HL-60/S4 (cell line): ENCODE measurements at regions not wholly inside any gene's neighbourhood (a gene's known extent, or its start where the extent isn't known, plus 50 kb on each side); places are given as distances from the start of the nearest gene placed in this dataset.

Experiments used
- in situ Hi-C: fragments of 300-500 bp; cut with MboI; formaldehyde crosslinking; loops from 2 replicates; pipeline ENCODE4 v1.14.3; 2022; ENCODE audit warnings: low sequenced_read_pairs

DNA sequence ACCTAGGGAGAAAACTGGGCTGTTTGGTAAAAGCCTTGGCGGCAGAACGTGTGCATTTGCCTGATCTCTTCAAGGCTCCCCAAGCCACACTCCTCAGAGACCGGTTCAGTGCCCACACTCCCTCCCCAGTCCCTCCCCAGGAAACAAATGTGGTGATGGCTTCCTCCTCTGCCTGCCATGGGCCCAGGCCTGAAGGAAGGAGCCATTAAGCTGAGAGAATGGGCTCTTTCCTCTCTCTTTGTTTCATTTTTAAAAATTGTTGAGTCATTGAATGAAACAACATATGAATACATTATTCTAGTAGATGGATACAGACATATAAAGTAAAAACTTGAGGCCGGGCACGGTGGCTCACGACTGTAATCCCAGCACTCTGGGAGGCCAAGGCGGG lies 50.6 kb upstream of the YWHAQ start:
- in situ Hi-C loops = no loop called here

DNA sequence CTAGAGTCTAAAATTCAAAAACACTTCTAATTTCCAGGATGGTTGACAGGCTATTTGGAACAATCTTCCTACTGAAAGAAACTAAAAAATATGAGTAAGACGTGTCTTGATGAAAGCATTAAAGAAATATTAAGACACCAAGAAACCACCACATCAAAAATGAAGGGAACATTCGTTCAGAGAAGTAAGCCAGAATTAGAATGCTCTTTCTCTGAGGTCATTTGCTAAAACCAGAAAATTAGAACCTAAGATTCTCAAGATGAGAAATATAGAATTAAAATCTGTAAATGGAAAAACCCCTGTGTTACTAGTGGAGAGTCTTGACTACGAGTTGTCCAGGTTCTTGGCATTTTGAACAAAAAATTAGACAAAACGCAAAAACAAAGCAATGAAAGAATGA lies 54.8 kb upstream of the YWHAQ start:
- in situ Hi-C loops = no loop called here

DNA sequence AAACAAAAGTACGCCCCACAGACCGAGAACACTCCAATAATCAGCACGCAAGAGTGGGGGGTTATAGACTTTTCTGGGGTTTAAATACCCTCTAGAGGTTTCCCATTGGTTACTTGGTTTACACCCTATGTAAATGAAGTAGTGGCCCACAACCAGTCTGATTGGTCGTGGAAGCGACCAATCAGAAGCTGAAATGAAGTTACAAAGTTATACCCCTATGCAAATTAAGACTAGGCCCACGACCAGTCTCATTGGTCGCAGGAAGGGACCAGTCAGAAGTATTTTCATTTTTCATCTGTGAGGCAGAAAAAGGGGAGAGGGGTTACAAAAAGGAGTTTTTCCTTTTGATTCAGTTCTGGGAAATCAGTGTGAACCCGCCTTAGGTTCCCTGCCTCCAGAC lies 55.3 kb upstream of the YWHAQ start:
- in situ Hi-C loops = no loop called here

DNA sequence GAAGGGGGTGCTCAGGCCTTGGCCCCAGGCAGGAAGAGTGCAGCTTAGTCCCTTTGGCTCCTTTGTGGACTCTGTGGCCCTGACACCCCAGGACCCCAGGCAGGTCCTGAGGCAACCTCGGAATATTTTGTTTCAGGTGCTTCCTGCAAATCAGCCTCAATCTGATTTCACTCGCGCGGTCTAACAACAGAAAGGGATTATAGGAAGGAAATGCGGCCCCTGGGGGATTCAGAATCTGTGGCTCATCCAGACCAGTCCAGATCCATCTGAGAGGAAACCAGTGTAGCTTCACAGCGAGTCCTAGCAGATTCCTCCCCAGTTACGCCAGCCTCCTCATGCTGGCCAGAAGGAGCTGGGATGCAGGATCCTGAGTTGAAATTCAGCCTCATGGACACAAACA lies 59.5 kb upstream of the YWHAQ start:
- in situ Hi-C loops = no loop called here

DNA sequence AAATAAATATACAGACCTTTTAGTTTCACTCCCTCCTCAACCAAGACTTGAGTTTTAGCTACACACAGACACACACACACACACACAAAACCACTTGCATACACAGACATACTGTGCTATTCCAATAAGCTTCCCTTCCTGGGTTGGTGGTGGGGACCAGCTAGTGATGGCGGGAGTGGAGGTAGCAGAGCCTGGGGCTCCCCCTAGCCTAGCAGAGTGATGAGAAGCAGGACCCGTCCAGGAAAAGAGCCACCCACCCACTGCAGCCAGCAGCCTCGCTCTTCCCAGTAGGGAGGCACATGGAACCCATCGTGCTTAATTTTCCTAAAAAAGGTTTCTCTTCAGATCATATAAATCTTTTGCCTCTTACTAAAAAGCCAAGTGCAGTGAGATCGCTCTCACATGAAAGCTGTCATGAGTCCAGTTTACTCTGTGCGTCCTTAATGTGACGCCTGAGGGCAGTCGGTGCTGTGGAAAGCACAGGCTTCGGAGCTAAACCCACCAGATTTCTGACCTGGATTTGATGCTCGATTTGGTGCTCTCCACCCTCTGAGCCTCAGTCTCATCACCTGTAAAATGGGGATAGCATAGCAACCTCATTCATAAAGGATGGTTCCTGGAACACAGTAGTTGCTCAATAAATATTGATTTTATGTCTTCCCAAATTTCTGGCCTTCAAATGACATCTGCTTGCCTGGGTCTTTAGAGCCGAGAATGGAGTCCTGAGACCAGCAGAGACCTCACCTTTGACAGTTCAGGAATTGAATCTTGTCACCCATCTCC lies 60.1 kb upstream of the YWHAQ start:
- in situ Hi-C loops = no loop called here

DNA sequence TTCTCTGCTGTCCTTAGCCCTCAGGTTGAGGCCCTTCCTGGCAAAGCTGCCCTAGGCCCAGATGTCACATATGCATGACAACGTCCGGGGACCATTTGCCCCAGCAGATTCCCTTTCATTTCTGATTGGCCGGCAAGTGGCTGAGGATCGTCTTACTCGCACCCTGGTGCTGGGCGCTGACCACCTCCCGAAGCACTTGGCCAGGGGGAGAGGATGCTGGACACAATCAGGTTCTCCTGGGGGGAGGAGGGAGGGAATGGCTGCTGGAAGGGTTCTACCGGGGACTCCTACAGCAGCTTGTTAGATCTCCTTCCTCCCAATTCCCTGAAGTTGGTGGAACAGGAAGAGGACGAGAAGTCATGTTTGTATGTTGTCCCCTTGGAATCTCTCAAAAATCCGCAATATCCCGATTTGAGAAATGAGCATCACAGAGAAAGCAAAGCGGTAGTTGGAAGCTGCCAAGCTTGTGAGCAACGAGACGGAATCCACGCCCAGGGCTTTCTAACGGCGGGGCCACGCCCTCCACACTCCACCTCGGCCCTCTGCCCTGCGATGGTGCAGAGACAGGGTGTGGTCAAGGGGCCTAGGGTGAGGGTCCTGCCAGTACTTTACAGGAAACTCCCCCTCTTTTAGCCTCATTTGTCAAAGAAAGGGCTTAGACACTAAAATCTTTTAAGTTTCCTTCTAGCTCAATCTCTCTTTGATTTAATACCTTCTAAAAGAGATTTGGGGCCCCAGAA lies 61.8 kb upstream of the YWHAQ start:
- in situ Hi-C loops = no loop called here

DNA sequence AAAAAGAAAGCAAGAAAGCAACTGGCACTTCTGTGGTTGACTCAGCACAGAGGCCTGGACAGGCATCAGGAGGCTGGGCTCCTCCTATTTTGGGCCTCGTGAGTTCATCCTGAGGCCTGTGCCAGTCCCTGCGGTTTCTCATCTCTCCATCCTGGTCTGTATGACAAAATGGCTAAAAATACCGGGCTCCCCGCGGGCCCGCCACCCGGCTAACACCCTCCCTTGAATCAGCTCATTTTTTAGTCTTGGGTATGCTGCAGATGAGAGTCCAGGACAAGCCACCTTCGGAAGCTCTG lies 62.3 kb upstream of the YWHAQ start:
- in situ Hi-C loops = no loop called here

DNA sequence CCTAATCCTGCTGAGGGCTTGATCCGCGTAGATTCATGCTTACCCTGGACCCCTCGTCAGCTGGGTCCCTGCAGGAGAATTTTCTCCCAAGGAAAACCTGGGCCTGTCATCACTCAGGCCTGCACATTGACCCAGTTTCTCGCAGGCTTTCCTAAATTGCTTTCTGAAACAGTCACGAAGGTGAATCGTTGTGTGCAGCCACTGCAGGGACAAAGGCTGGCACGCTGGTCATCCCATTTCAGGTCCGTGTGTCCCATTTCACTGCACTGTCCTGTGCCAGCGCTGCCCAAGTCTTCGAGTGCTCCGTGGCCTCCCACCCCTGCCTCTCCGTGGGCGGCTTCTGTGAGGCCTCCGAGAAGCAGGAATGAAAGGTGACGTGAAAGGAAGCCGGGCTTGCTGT lies 62.8 kb upstream of the YWHAQ start:
- in situ Hi-C loops = no loop called here

DNA sequence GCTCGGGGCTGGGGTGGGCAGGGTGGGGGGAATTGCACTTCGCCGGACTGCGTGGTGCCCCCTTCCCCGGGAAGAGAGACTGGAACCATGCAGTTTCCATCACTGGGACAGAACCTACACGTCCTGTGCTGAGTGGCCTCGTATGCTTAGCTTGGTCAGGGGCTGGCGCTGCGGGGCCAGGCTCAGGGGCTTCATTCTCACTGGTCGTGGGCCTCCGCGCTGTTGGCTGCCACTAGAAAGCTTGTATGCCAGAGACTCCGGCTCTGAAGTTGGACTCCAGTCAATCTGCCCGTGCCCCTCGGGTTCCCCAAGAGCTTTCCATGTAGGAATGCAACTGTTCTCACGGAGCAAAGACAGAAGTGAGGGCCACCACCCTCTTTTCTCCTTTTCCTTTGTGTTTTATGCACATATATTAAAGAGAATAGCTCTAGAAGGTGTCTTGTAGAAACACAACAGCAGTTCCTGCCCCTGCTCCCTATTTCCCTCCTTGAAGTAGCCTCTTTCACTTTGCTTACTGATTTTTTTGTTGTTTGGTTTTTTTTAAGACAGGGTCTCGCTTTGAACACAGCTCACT lies 64.0 kb upstream of the YWHAQ start:
- in situ Hi-C loops = no loop called here

DNA sequence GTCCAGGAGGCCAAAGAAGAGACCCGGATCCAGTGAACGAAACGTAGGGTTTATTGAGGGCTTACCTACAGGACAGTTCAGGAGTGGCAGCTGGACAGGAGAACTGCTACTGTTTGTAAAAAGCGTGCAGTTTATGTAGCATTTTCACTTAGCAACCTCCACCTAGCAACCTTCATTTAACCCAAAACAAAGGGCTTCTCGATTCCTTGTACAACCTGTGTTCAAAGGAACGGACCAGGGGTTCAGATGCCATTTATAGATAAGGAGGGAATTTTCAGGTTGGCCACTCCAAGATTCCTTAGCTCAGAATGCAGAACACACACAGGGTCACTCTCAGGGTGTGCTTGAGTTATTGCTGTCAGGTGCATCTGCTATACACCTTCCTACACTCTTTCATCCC lies 65.1 kb upstream of the YWHAQ start:
- in situ Hi-C loops = no loop called here

DNA sequence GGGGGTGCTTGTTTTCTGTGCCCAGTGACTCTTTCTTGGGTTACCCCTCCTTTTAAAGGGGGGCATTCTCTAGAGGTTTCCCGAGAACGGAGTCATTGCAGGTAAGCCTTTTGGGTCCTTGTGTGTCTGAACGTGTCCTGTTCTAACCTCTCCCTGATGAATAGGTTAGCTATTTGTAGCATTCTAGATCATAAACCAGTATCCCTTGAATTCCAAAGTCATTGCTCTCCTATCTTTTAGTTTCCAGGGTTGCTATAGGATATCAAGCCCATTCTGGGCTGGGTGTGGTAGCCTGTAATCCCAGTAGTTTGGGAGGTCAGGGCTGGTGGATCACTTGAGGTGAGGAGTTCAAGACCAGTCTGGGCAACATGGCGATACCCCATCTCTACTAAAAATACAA lies 65.9 kb upstream of the YWHAQ start:
- in situ Hi-C loops = no loop called here

DNA sequence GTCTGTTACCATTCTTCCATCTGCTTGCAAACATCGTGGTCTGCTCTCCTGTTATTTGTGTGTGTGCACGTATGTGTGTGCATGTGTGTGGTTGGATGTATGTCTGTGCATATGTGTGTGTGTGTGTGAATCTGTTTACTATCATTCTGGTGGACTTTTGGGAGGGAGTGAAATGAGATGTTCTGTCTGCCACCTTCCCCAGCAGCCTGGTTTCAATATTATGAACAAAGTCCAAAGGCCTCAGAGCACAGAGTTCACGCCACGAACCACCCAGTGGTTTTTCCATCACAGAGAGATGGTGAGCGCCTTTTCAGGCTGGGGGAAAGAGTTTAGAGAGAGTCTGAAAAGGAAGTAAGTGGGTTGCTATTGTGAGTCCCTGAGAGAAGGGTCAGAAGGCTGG lies 67.1 kb upstream of the YWHAQ start:
- in situ Hi-C loops = no loop called here

DNA sequence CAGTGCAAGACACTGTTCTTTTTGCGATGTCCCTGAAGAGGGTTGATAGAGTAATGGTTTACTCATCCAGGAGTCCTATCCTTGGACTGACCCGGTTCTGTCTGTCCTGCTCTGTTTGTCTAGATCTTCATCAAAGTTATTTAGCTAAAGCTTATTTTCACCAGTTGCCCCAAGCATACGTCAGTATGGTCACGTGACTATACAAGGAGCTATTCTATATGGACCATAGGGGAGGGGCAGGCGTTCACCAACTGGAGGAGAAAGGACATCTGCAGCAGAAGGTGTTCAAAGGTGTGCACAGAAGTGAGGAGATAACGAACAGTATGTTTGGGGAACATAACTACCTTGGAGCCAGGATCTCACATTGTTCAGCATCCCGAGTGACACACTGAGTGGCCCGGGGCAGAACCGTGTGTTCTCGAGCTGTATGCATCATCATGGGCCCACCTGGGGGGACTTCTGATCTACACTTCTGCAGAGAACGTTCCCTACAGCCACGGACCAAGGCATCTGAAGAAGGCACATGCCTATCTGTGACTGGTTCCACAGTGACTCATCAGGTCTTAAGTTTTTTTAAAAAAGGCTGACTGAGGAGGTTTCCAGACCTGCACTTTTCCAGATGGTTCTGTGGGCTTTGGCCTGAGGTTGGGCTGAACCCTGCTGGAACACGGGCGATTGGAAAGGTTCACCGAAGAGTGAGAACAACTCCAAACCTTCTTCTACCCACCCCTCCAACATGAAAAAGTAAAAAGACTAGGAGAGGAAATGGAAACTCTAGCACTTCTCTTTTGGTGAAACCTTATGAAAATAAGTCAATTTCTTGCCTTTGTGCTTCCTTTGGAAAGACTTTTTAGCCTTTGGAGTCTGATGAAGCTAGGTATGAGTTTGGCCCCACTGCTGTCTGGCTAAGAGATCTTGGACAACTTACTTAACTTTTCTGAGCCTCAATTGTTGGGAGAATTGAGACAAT lies 68.6 kb upstream of the YWHAQ start:
- in situ Hi-C loops = no loop called here

DNA sequence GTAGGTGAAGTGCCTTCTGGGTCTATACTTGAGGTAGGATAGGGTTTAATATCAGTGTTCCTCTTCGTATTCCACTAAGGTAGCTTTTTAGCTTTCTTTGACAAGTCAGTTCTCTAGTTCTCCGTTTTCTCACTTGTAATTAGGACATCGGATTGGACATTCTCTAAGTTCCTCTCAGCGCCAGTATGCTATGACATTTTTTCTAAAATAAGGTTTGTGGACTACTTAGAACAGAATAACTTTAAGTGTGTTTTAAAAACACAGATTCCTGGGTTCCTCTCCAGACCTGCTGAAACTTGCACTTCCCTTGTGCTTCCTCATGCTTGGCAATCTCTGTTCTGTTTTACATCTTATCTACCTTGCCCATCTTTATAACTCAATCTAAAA lies 69.3 kb upstream of the YWHAQ start:
- in situ Hi-C loops = no loop called here

DNA sequence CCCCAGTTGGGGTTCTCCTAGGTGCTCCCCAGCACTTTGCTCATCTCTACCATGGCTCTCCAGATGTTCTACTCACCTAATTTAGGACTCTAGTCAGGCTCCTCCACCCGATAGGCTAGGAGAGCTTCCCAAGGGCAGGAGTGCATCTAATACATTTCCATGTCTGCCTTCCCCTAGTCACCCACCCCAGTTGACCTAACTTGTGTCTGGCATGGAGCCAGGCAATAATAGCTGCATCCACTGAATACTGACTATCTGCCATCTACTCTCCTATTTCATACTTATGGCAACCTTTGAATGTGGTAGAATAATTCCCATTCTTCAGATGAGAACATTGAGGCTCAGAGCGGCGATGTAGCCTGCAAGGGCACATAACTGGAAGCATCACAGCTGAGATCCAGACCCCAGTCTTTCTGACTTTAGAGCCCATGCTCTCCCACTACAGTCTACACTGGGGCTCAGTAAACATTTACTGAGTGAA lies 71.8 kb upstream of the YWHAQ start:
- in situ Hi-C loops = no loop called here

DNA sequence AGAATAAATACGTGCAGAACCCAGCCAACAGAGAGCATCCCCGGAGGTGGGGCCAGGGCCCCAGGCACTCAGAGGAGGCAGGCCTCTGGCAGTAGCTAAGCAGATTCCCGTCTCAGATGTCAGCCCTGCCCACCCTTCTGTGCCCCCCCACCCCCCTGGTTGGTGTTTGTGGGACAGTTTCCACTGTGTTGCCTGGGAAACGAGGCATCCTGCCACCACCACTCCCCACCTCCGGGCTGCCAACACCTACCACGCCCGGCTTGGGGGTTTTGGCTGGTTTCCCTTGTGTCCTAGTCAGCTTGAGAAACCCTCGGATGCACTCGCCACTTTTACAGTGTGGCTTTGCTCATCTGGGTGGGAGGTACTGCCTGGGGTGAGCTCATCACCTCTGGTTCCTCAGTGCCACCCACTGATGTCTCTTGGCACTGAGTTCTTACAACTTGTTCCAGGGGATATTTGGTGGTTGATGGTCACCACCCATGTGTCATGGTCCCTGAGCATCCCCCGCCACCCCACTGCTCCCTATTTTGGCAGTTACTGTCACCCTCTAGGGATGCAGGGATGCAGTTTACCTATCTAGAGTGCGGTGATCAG lies 72.4 kb upstream of the YWHAQ start:
- in situ Hi-C loops = no loop called here

DNA sequence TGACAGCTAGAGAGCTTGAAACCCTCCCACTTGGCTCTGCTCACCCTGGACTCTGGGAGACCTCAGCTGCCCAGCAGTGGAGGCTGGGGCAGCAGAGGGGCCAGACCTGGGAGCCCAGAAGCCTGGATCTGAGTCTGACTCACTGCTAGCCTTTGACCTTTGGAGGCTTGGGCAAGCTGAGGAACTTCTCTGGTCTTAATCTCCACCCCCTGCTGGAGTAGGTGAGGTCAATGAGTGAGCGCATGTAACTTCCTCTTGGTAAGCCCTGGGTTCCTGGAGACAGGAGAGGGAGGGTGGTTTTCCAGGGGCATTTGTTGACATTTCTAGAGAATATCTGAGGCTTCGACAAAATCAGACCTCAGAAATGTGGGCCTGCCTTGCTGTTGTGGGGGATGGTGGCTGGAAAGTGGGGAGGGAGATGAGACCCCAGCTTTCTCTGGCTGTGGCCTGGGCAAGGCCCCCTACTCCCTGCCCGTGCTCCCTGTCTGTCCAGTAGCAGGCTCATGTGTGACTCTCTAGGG lies 73.0 kb upstream of the YWHAQ start:
- in situ Hi-C loops = no loop called here

DNA sequence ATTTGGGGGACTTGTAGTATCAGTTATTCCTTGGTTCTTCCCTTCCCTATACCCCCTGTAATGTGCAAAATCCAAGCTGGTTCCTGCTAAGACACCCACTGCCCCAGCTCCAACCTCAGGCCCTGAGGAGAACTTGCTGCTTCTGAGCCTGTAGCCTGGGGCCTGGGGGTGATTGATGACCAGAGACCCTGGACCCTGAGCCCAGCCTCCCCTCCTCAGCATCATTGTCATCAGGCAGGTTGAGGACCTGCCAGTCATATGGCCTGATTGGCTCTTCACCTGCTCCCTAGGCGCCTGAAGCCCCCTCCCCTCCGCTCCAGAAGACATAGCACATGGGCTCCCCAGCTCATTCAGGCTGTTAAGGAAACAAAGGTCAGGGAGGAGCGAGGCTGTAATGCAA lies 73.8 kb upstream of the YWHAQ start:
- in situ Hi-C loops = no loop called here

DNA sequence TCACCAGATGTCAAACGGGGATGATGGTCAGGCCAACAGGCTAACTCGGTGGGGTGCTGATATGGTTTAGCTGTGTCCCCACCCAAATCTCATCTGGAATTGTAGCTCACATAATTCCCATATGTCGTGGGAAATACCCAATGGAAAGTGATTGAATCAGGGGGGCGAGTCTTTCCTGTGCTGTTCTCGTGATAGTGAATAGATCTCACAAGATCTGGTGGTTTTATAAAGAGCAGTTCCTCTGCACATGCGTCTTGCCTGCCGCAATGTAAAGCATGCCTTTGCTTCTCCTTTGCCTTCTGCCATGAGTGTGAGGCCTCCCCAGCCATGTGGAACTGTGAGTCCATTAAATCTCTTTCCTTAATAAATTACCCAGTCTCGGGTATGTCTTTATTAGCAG lies 74.4 kb upstream of the YWHAQ start:
- in situ Hi-C loops = no loop called here

DNA sequence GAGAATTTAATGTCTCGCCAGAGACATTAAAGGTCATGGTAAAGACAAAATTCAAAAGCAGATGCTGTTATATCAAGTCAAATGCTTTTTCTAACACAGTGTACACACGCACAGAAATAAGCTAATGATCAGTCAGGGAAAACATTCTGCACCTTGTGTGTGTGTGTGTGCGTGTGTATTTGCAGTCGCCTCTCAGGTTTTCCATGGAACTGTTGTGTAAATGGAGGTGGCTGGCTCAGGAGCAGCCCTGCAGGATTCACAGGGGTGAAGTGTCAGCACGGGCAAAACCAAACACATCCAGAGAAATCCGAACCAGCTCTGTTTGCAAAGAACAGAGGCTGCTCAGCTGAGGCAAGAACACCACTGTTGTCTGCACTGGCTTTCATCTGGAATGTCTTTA lies 76.2 kb upstream of the YWHAQ start:
- in situ Hi-C loops = no loop called here
